Central memory CD8-positive, alpha-beta T cell (primary cell): ENCODE measurements at regions not wholly inside any gene's neighbourhood (a gene's known extent, or its start where the extent isn't known, plus 50 kb on each side); places are given as distances from the start of the nearest gene placed in this dataset.

ENCODE experiments used
- ATAC-seq: fragments of 150-1000 bp; cut with Tn5 transposase; replicated peaks from 2 replicates; pipeline ENCODE4 v1.10.0; 2022; ENCODE audit warnings: mild to moderate bottlenecking, moderate FRiP score, moderate number of reproducible peaks; ENCODE audit not compliant: poor library complexity, severe bottlenecking; ENCODE audit errors: extremely low read depth
- DNase-seq, 2 donors: peaks; one replicate each; pipeline ENCODE4 v3.0.0; 2021; ENCODE audit warnings: low spot score in 2 of 2
- H3K27ac Mint-ChIP-seq: one replicate; pipeline ENCODE4 v1.8.0; 2022; ENCODE audit warnings: low read depth, mild to moderate bottlenecking, moderate library complexity, mixed read lengths
- H3K27me3 Mint-ChIP-seq: one replicate; pipeline ENCODE4 v1.8.0; 2022; ENCODE audit warnings: mixed read lengths
- H3K36me3 Mint-ChIP-seq: one replicate; pipeline ENCODE4 v1.8.0; 2022; ENCODE audit warnings: mild to moderate bottlenecking, moderate library complexity, mixed read lengths; ENCODE audit not compliant: insufficient read depth
- H3K4me1 Mint-ChIP-seq: one replicate; pipeline ENCODE4 v1.8.0; 2022; ENCODE audit warnings: mixed read lengths
- H3K4me3 Mint-ChIP-seq: one replicate; pipeline ENCODE4 v1.8.0; 2022; ENCODE audit warnings: mild to moderate bottlenecking, moderate library complexity, mixed read lengths
- H3K9me3 Mint-ChIP-seq: one replicate; pipeline ENCODE4 v1.8.0; 2022; ENCODE audit warnings: mixed read lengths

GRCh38 chr10:55283031-55283430 is 482.0 kb upstream of the PCDH15 start:
- H3K4me3 Mint-ChIP-seq, result no peak overlapping the region
- no peaks in the 10 kb centered on the region for H3K36me3 Mint-ChIP-seq
- H3K4me1 Mint-ChIP-seq, result no peaks in the 10 kb centered on the region
- DNase-seq, result no peak
- no peak overlapping the region for H3K27ac Mint-ChIP-seq
- peaks cover 18% of the 10 kb centered on the region for H3K9me3 Mint-ChIP-seq
- no peak for ATAC-seq
- H3K27me3 Mint-ChIP-seq, result no peaks in the 10 kb centered on the region

- H3K4me3 Mint-ChIP-seq, result no peak overlapping the region
- H3K4me1 Mint-ChIP-seq, result no peaks in the 10 kb centered on the region
- DNase-seq (no peak), ATAC-seq (no peak)
- H3K36me3 Mint-ChIP-seq, result no peaks in the 10 kb centered on the region
- no peaks in the 10 kb centered on the region for H3K27me3 Mint-ChIP-seq
- H3K27ac Mint-ChIP-seq, result no peak overlapping the region
- H3K9me3 Mint-ChIP-seq, result peaks cover 18% of the 10 kb centered on the region
Measured at GRCh38 chr10:55280696-55281095, 479.7 kb upstream of the PCDH15 start.

GRCh38 chr10:55277549-55277948 is 476.5 kb upstream of the PCDH15 start:
- no peak for DNase-seq
- Mint-ChIP-seq H3K36me3 (no peaks in the 10 kb centered on the region), H3K27ac (no peak overlapping the region), H3K27me3 (no peaks in the 10 kb centered on the region), H3K4me1 (no peaks in the 10 kb centered on the region), H3K4me3 (no peak overlapping the region), H3K9me3 (peaks cover 12% of the 10 kb centered on the region)
- ATAC-seq, result no peak

- DNase-seq (no peak), ATAC-seq (no peak)
- Mint-ChIP-seq H3K27me3 (no peaks in the 10 kb centered on the region), H3K27ac (no peak overlapping the region), H3K9me3 (no peaks in the 10 kb centered on the region), H3K4me3 (no peak overlapping the region), H3K36me3 (no peaks in the 10 kb centered on the region), H3K4me1 (no peaks in the 10 kb centered on the region)
Measured at GRCh38 chr10:55274367-55274766, 473.3 kb upstream of the PCDH15 start.

- Mint-ChIP-seq H3K4me1 (no peaks in the 10 kb centered on the region), H3K27ac (no peak overlapping the region), H3K4me3 (no peak overlapping the region), H3K9me3 (no peaks in the 10 kb centered on the region), H3K36me3 (no peaks in the 10 kb centered on the region), H3K27me3 (no peaks in the 10 kb centered on the region)
- no peak for ATAC-seq
- DNase-seq, result no peak
Measured at GRCh38 chr10:55273946-55274345, 472.9 kb upstream of the PCDH15 start.

GRCh38 chr10:55272886-55273285 is 471.9 kb upstream of the PCDH15 start:
- no peak overlapping the region for H3K27ac Mint-ChIP-seq
- DNase-seq (no peak), ATAC-seq (no peak)
- H3K4me1 Mint-ChIP-seq, result no peaks in the 10 kb centered on the region
- H3K27me3 Mint-ChIP-seq, result no peaks in the 10 kb centered on the region
- H3K36me3 Mint-ChIP-seq, result no peaks in the 10 kb centered on the region
- no peaks in the 10 kb centered on the region for H3K9me3 Mint-ChIP-seq
- H3K4me3 Mint-ChIP-seq, result no peak overlapping the region

- no peaks in the 10 kb centered on the region for H3K27me3 Mint-ChIP-seq
- ATAC-seq (no peak), DNase-seq (no peak)
- H3K4me3 Mint-ChIP-seq, result no peak overlapping the region
- H3K36me3 Mint-ChIP-seq, result no peaks in the 10 kb centered on the region
- peaks cover 5% of the 10 kb centered on the region for H3K9me3 Mint-ChIP-seq
- H3K27ac Mint-ChIP-seq, result no peak overlapping the region
- no peaks in the 10 kb centered on the region for H3K4me1 Mint-ChIP-seq
Measured at GRCh38 chr10:55266797-55267196, 465.8 kb upstream of the PCDH15 start.

GRCh38 chr10:55263327-55263726 is 462.3 kb upstream of the PCDH15 start:
- Mint-ChIP-seq H3K4me1 (no peaks in the 10 kb centered on the region), H3K9me3 (peaks cover 23% of the 10 kb centered on the region), H3K4me3 (no peak overlapping the region), H3K36me3 (no peaks in the 10 kb centered on the region), H3K27ac (no peak overlapping the region), H3K27me3 (no peaks in the 10 kb centered on the region)
- ATAC-seq (no peak), DNase-seq (no peak)

- Mint-ChIP-seq H3K9me3 (peaks cover 8% of the 10 kb centered on the region), H3K4me3 (no peak overlapping the region), H3K36me3 (no peaks in the 10 kb centered on the region), H3K4me1 (no peaks in the 10 kb centered on the region), H3K27me3 (no peaks in the 10 kb centered on the region), H3K27ac (no peak overlapping the region)
- ATAC-seq, result no peak
- no peak for DNase-seq
Measured at GRCh38 chr10:55242544-55242943, 441.5 kb upstream of the PCDH15 start.

GRCh38 chr10:55237462-55237861 is 436.4 kb upstream of the PCDH15 start:
- H3K27ac Mint-ChIP-seq, result no peak overlapping the region
- H3K4me3 Mint-ChIP-seq, result no peak overlapping the region
- H3K9me3 Mint-ChIP-seq, result no peaks in the 10 kb centered on the region
- no peak for ATAC-seq
- no peak for DNase-seq
- no peaks in the 10 kb centered on the region for H3K36me3 Mint-ChIP-seq
- no peaks in the 10 kb centered on the region for H3K27me3 Mint-ChIP-seq
- H3K4me1 Mint-ChIP-seq, result no peaks in the 10 kb centered on the region

GRCh38 chr10:55233505-55233904 is 432.5 kb upstream of the PCDH15 start:
- H3K27ac Mint-ChIP-seq, result no peak overlapping the region
- DNase-seq, result no peak
- H3K4me1 Mint-ChIP-seq, result no peaks in the 10 kb centered on the region
- peaks cover 6% of the 10 kb centered on the region for H3K9me3 Mint-ChIP-seq
- ATAC-seq, result no peak
- H3K36me3 Mint-ChIP-seq, result no peaks in the 10 kb centered on the region
- no peak overlapping the region for H3K4me3 Mint-ChIP-seq
- no peaks in the 10 kb centered on the region for H3K27me3 Mint-ChIP-seq

- Mint-ChIP-seq H3K4me3 (no peak overlapping the region), H3K27ac (no peak overlapping the region), H3K27me3 (no peaks in the 10 kb centered on the region), H3K4me1 (no peaks in the 10 kb centered on the region), H3K9me3 (peaks cover 6% of the 10 kb centered on the region), H3K36me3 (no peaks in the 10 kb centered on the region)
- DNase-seq (no peak), ATAC-seq (no peak)
Measured at GRCh38 chr10:55233090-55233489, 432.1 kb upstream of the PCDH15 start.

GRCh38 chr10:55232553-55232952 is 431.5 kb upstream of the PCDH15 start:
- DNase-seq, result no peak
- Mint-ChIP-seq H3K27ac (no peak overlapping the region), H3K9me3 (peaks cover 6% of the 10 kb centered on the region), H3K27me3 (no peaks in the 10 kb centered on the region), H3K4me3 (no peak overlapping the region), H3K36me3 (no peaks in the 10 kb centered on the region), H3K4me1 (no peaks in the 10 kb centered on the region)
- ATAC-seq, result no peak

- Mint-ChIP-seq H3K36me3 (no peaks in the 10 kb centered on the region), H3K27me3 (no peaks in the 10 kb centered on the region), H3K4me1 (no peaks in the 10 kb centered on the region), H3K4me3 (no peak overlapping the region), H3K9me3 (peaks cover 18% of the 10 kb centered on the region), H3K27ac (no peak overlapping the region)
- DNase-seq (no peak), ATAC-seq (no peak)
Measured at GRCh38 chr10:55227967-55228366, 426.9 kb upstream of the PCDH15 start.
